NCI-H345 treated with DMSO at 0.1 percent for 48 hours (cell line): ENCODE measurements at regions not wholly inside any gene's neighbourhood (a gene's known extent, or its start where the extent isn't known, plus 50 kb on each side); places are given as distances from the start of the nearest gene placed in this dataset.
A peak's percentile ranks its signal among the peaks of the same experiment; 100 is the strongest.
"Not testable (repeated sequence)": the region's sequence is repeated elsewhere in the genome, so short reads cannot be mapped to it uniquely, and the experiment has no call there.

Experiments used
- DNase-seq: peaks from one replicate; lab custom pipeline; 2025; ENCODE audit not compliant: unreplicated experiment; lab: John Stamatoyannopoulos, UW

- not testable (repeated sequence) for DNase-seq
These were observed 54.4 kb upstream of the MUCL1 start for GRCh38 chr12:54799966-54800365.

- no peak for DNase-seq
These were observed 55.7 kb upstream of the MUCL1 start for GRCh38 chr12:54798651-54799050.

DNA sequence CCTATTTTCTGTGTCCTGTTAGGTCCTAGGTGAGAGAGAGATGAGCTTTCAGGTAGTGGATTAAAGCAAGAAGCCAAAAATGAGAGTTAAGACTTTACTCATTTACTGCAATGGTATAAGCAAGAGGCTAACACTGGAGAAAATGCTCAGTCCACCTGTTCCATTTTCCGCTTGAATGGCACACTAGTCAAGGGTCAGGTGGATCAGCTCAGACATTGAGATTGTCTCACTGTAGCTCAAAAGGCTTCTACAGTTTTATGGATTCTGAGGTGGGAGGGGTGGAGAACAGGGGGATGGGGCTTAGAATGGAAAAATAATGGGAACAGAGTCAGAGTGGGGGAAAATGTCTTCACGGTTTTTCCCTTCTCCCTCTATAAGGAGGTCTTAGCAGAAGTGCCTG is 57.3 kb upstream of the MUCL1 start:
- no peak for DNase-seq

DNA sequence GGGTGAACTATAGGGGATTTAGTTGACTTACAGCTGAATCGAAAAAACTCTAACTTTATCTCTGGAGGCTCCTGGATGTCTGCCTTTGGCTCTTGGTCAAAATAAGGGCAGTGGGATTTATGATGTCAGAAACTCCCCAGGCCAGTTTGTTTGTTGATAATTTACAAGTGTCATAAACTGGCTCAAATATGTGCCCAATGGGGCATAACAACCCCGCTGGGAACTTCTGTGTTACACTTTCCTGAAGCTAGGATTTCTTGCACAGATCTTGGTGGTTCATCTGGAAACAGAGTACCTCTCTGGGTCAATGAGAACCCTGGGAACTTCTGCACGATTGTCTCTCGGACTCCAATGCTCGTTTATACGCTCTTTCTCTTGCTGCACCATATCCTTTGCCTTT is 58.7 kb upstream of the MUCL1 start:
- DNase-seq = no peak

GRCh38 chr12:54786081-54786480 is 68.2 kb upstream of the MUCL1 start:
- no peak for DNase-seq

GRCh38 chr12:54784115-54784514 is 70.2 kb upstream of the MUCL1 start:
- no peak for DNase-seq

- not testable (repeated sequence) for DNase-seq
These were observed 77.3 kb upstream of the MUCL1 start for GRCh38 chr12:54777031-54777430.

GRCh38 chr12:54773593-54773992 is 80.7 kb upstream of the MUCL1 start:
- no peak for DNase-seq

- DNase-seq = no peak
These were observed 88.7 kb upstream of the MUCL1 start for GRCh38 chr12:54765652-54766051.

GRCh38 chr12:54762390-54762789 is 91.9 kb upstream of the MUCL1 start:
- DNase-seq = no peak

- peak; percentile 8 for DNase-seq
These were observed 94.6 kb upstream of the MUCL1 start for GRCh38 chr12:54759751-54760150.

DNA sequence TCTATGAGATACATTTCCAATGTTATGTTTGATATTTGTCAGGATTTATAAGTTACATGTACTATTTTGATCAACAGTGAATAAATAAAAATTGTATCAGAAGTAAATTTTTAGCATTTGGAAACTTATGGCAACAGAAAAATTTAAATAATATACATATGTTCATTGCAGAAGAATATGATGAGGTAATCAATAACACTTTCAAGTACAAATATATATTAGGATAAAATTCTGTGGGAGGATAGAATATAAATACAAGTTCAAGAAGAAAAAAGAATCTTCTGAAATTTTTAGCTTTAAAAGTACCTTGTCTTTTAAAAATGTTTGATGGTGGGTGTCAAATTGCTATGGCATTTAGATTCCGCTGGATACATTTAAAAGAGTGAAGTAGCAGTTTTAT is 102.8 kb upstream of the MUCL1 start:
- DNase-seq = no peak

GRCh38 chr12:54749191-54749818 is 101.1 kb upstream of the DCD start:
- peak; percentile 57 for DNase-seq

DNA sequence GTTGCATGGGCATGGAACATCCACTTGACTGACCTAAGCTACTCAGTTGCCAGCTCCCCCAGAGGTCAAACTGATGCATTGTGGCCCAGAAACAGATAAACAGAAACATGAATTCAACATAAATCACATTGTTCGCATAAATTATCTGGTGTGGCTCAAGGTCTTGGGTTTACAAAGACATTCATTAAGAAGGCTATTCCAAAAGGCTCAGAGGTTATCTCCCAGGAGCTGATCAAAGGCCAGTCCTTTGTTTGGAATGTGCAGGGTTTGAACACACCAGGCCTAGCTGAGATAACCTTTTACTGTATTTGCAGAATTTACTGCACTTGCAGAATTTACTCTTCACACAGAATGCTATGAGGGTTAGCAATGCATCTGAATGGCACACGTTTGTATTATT is 96.4 kb upstream of the DCD start:
- no peak for DNase-seq

DNA sequence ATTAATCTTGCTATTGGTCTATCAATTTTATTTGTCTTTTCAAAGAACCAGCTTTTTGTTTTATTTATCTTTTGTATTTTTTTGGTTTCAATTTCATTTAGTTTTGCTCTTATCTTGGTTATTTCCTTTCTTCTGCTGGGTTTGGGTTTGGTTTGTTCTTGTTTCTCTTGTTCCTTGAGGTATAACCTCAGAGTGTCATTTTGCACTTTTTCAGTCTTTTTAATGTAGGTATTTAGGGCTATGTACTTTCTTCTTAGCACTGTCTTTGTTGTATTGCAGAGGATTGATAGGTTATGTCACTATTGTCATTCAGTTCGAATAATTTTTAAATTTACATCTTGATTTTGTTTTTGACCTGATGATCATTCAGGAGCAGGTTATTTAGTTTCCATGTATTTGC is 92.7 kb upstream of the DCD start:
- DNase-seq = no peak

DNA sequence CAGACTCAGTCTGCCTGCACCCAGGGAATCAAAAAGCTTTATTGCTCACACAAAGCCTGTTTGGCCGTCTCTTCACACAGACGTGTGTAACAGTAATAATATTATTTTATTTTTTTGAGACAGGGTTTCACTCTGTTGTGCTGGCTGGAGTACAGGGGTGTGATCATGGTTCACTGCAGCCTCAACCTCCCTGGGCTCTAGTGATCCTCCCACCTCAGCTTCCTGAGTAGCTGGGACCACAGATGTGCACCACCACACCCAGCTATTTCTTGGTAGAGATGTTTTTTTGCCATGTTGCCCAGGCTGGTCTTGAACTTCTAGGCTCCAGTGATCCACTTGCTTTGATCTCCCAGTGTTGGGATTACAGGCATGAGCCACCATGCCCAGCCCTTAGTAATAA is 88.4 kb upstream of the DCD start:
- DNase-seq = no peak

DNA sequence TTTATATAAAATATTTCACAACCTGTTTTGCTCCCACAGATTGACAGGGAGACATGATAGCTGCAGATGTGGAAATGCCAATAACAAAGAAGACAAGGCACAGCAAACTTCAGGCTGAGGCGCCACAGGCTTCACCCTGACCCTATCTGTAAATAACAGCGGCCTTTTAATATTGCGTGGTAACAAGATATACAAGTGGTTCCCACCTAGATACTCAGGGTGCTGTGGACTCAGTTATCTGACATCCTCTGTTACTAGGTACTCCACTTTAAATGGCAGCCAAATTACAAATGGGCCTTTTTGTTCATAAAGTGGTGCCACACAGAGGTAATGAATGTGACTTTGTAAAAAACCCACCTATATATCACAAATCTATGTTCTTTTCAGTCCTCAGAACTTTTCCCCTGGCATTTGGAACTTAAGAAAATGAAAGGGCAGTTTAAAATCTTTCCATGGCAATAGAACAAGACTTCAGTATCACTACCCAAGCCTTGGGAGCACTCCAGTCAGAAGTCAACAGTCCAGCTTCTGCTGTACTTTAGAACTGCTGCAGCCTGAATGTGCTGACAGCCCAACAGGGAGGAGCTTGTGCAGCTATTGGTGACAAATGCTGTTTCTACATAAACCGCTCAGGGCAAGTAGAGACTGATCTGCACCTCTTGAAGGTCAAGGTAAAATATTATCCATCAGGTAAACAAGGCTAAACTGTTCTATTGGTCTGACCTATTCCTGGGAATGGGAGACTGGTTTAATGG is 86.2 kb upstream of the DCD start:
- DNase-seq = no peak

- DNase-seq = no peak
These were observed 77.2 kb upstream of the DCD start for GRCh38 chr12:54725233-54725843.

DNA sequence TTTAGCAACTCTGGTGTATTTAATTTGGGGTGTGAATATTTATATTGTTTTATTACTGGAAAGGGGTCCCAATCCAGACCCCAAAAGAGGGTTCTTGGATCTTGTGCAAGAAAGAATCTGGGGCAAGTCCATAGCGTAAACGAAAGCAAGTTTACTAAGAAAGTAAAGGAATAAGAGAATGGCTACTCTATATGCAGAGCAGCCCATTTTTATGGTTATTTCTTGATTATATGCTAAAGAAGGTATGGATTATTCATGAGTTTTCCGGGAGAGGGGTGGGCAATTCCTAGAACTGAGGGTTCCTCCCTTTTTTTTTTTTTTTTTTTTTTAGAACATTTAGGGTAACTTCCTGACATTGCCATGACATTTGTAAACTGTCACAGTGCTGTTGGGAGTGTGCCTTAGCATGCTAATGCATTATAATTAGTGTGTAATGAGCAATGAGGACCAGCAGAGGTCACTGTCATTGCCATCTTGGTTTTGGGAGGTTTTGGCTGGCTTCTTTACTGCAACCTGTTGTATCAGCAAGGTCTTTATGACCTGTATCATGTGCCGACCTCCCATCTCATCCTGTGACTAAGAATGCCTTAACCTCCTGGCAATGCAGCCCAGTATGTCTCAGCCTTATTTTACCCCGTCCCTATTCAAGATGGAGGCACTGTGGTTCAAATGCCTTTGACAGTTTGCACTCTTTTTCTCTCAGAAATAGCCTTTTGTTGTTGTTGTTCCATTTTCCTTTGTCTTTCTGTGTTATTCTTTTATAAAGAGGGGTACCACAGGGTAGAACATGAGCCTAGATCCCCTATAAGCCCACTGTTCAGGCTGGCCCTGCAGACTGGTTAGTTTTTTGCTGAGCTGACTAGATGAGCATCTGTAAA is 75.5 kb upstream of the DCD start:
- no peak for DNase-seq

- DNase-seq = no peak
These were observed 73.1 kb upstream of the DCD start for GRCh38 chr12:54721312-54721711.

- no peak for DNase-seq
These were observed 71.5 kb upstream of the DCD start for GRCh38 chr12:54719691-54720090.
